GM12892 (cell line): ENCODE measurements at regions not wholly inside any gene's neighbourhood (a gene's known extent, or its start where the extent isn't known, plus 50 kb on each side); places are given as distances from the start of the nearest gene placed in this dataset.

ENCODE experiments used
- POLR2A ChIP-seq: IDR thresholded peaks from 2 replicates; pipeline ENCODE4 v1.6.1; 2011; ENCODE audit warnings: low read depth, low read length, control low read depth
- POLR2AphosphoS5 ChIP-seq: IDR thresholded peaks from 2 replicates; pipeline ENCODE4 v1.6.1; 2011; ENCODE audit warnings: low read depth, low read length, control low read depth
- TAF1 ChIP-seq: IDR thresholded peaks from 2 replicates; pipeline ENCODE4 v1.6.1; 2011; ENCODE audit warnings: low read depth, mild to moderate bottlenecking, control low read depth, low read length, borderline replicate concordance

DNA sequence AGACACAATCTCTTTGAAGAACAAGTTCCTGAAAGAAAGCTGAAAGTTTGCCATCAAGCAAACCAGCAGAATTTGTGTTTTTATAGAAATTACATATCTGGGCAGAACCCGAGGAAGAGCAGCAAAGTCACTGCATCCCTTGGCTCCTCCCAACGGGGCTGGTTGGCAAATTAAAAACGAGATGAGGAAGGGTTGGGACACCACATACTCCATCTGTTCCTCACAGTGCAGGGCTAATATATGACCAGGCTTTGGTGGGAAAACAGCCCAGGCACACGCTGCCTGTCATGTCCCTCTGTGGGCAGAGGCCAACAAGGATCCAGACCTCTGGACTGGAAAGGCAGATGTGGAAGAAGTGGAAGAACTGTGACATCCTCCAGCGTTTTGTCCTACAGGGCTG, 607.3 kb downstream of the CDH26 start:
- TF ChIP-seq TAF1 (no peak), POLR2A (no peak), POLR2AphosphoS5 (no peak)
